ENCODE measurements at regions not wholly inside any gene's neighbourhood (a gene's known extent, or its start where the extent isn't known, plus 50 kb on each side); places are given as distances from the start of the nearest gene placed in this dataset.
"Not testable (repeated sequence)": the region's sequence is repeated elsewhere in the genome, so short reads cannot be mapped to it uniquely, and the experiment has no call there.

- TF ChIP-seq ZSCAN23 (tag by site-specific recombination; IDR thresholded peaks at IDR 0.05) (no peak), ZNF623 (tag by site-specific recombination; IDR thresholded peaks at IDR 0.05) (no peak), ZBTB7A (tag by site-specific recombination; IDR thresholded peaks at IDR 0.05; ENCODE audit: low read depth) (no peak), ZNF433 (tag by site-specific recombination; IDR thresholded peaks at IDR 0.05; ENCODE audit: low read depth) (no peak), ZNF350 (tag by site-specific recombination; IDR thresholded peaks at IDR 0.05) (no peak), ZNF521 (tag by site-specific recombination; IDR thresholded peaks at IDR 0.05) (no peak), ZNF571 (tag by site-specific recombination; IDR thresholded peaks at IDR 0.05) (no peak)
- TF ChIP-seq, protein P1, sequence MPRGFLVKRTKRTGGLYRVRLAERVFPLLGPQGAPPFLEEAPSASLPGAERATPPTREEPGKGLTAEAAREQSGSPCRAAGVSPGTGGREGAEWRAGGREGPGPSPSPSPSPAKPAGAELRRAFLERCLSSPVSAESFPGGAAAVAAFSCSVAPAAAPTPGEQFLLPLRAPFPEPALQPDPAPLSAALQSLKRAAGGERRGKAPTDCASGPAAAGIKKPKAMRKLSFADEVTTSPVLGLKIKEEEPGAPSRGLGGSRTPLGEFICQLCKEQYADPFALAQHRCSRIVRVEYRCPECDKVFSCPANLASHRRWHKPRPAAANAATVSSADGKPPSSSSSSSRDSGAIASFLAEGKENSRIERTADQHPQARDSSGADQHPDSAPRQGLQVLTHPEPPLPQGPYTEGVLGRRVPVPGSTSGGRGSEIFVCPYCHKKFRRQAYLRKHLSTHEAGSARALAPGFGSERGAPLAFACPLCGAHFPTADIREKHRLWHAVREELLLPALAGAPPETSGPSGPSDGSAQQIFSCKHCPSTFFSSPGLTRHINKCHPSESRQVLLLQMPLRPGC (tag by site-specific recombination; IDR thresholded peaks at IDR 0.05) = no peak
Measured at GRCh38 chr5:74530326-74531050, 110.0 kb downstream of the ENC1 start (continued).

GRCh38 chr5:74529101-74529500 is 111.4 kb downstream of the ENC1 start:
- TF ChIP-seq ZNF37A (tag by site-specific recombination; IDR thresholded peaks at IDR 0.05) = no peak
- no peak for TF ChIP-seq ZNF302 (tag by site-specific recombination; IDR thresholded peaks at IDR 0.05; ENCODE audit: low read depth)
- no peak for TF ChIP-seq FEZF1 (tag by site-specific recombination; IDR thresholded peaks at IDR 0.05)
- no peak overlapping the region for H3K27ac ChIP-seq (ENCODE audit: extremely low read depth, low read depth, low read length)
- no peaks in the 10 kb centered on the region for H3K4me1 ChIP-seq (ENCODE audit: control insufficient read depth, insufficient read depth, low read length)
- H3K36me3 ChIP-seq (ENCODE audit: control insufficient read depth in 2 of 2, insufficient read depth in 1 of 2, low read length in 2 of 2) = no peaks in the 10 kb centered on the region
- POLR2A ChIA-PET = no interaction called here
- H3K4me3 ChIP-seq (ENCODE audit: low read depth, low read length) = no peak overlapping the region
- no peaks in the 10 kb centered on the region for H3K9me3 ChIP-seq (ENCODE audit: control insufficient read depth, insufficient read depth, low read depth, low read length)
- CTCF ChIA-PET = no interaction called here

DNA sequence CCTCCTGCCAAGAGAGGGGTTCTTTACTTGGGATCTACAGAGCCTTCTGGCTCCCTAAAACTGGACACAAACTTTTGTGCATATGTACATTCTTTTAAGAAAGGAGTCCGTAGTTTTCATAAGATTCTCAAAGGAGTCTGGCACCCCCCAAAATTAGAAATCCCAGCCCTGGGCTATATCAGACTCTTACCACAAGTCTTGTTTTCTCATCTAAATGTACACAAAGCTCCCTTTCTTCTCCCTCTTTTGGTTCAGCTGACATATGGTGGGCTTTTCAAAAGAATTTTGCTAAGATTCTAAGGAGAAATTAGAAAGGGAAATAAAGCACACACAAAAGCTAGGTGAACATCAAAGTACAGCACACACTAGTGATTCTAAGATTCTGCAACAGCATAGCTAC is 114.4 kb downstream of the ENC1 start:
- POLR2A ChIA-PET = no interaction called here
- no peak overlapping the region for H3K27ac ChIP-seq (ENCODE audit: extremely low read depth, low read depth, low read length)

GRCh38 chr5:74524767-74525166 is 115.8 kb downstream of the ENC1 start:
- POLR2A ChIA-PET; CTCF ChIA-PET; H3K4me1 ChIP-seq (ENCODE audit: control insufficient read depth, insufficient read depth, low read length); H3K36me3 ChIP-seq (ENCODE audit: control insufficient read depth in 2 of 2, insufficient read depth in 1 of 2, low read length in 2 of 2); H3K27ac ChIP-seq (ENCODE audit: extremely low read depth, low read depth, low read length); H3K4me3 ChIP-seq (ENCODE audit: low read depth, low read length); H3K9me3 ChIP-seq (ENCODE audit: control insufficient read depth, insufficient read depth, low read depth, low read length): not testable (repeated sequence)

More for the DNA sequence above, 114.4 kb downstream of the ENC1 start:
- no peak for TF ChIP-seq HOXC10 (CRISPR knock-in tag; IDR thresholded peaks at IDR 0.05)
- TF ChIP-seq, protein P2, sequence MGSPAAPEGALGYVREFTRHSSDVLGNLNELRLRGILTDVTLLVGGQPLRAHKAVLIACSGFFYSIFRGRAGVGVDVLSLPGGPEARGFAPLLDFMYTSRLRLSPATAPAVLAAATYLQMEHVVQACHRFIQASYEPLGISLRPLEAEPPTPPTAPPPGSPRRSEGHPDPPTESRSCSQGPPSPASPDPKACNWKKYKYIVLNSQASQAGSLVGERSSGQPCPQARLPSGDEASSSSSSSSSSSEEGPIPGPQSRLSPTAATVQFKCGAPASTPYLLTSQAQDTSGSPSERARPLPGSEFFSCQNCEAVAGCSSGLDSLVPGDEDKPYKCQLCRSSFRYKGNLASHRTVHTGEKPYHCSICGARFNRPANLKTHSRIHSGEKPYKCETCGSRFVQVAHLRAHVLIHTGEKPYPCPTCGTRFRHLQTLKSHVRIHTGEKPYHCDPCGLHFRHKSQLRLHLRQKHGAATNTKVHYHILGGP (tag by site-specific recombination; IDR thresholded peaks at IDR 0.05) = no peak
- TF ChIP-seq, protein P3, sequence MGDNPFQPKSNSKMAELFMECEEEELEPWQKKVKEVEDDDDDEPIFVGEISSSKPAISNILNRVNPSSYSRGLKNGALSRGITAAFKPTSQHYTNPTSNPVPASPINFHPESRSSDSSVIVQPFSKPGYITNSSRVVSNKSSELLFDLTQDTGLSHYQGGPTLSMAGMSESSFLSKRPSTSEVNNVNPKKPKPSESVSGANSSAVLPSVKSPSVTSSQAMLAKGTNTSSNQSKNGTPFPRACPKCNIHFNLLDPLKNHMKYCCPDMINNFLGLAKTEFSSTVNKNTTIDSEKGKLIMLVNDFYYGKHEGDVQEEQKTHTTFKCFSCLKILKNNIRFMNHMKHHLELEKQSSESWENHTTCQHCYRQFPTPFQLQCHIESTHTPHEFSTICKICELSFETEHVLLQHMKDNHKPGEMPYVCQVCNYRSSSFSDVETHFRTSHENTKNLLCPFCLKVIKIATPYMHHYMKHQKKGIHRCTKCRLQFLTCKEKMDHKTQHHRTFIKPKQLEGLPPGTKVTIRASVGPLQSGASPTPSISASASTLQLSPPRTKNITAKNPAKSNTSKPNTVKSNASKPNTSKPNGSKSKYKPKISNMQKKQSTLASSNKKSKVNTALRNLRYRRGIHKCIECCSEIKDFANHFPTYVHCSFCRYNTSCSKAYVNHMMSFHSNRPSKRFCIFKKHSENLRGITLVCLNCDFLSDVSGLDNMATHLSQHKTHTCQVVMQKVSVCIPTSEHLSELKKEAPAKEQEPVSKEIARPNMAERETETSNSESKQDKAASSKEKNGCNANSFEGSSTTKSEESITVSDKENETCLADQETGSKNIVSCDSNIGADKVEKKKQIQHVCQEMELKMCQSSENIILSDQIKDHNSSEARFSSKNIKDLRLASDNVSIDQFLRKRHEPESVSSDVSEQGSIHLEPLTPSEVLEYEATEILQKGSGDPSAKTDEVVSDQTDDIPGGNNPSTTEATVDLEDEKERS (tag by site-specific recombination; IDR thresholded peaks at IDR 0.05) = no peak
- TF ChIP-seq ZNF138 (tag by site-specific recombination; IDR thresholded peaks at IDR 0.05; ENCODE audit: borderline replicate concordance) = no peak
- TF ChIP-seq ZNF302 (tag by site-specific recombination; IDR thresholded peaks at IDR 0.05; ENCODE audit: low read depth) = no peak
- no peak for TF ChIP-seq SALL2 (tag by site-specific recombination; IDR thresholded peaks at IDR 0.05; ENCODE audit: borderline replicate concordance)
- TF ChIP-seq ZNF426 (tag by site-specific recombination; IDR thresholded peaks at IDR 0.05) = no peak
- no peaks in the 10 kb centered on the region for H3K36me3 ChIP-seq (ENCODE audit: control insufficient read depth in 2 of 2, insufficient read depth in 1 of 2, low read length in 2 of 2)
- no peak overlapping the region for H3K4me3 ChIP-seq (ENCODE audit: low read depth, low read length)
- H3K4me1 ChIP-seq (ENCODE audit: control insufficient read depth, insufficient read depth, low read length) = no peaks in the 10 kb centered on the region
- CTCF ChIA-PET = interaction anchor here (0.5 kb wide), 1 partner anchor 18 kb away, joined by 4 read pairs; no protein-coding TSS in a partner anchor
- no peaks in the 10 kb centered on the region for H3K9me3 ChIP-seq (ENCODE audit: control insufficient read depth, insufficient read depth, low read depth, low read length)

Measured in HEK293 (cell line).